Fibroblast of the aortic adventitia (primary cell): ENCODE measurements at regions not wholly inside any gene's neighbourhood (a gene's known extent, or its start where the extent isn't known, plus 50 kb on each side); places are given as distances from the start of the nearest gene placed in this dataset.
A peak's percentile ranks its signal among the peaks of the same experiment; 100 is the strongest.

ENCODE experiments used
- DNase-seq: peaks from one replicate; pipeline ENCODE4 v3.0.0-alpha.2; 2010; ENCODE audit warnings: low read depth
- H3K4me3 ChIP-seq: 2 replicates; pipeline ENCODE4 v1.5.1; 2011; ENCODE audit warnings: low read depth, mild to moderate bottlenecking, control low read depth, low read length, moderate library complexity
- CTCF ChIP-seq: IDR thresholded peaks from 2 replicates; pipeline ENCODE4 v1.5.1; 2011; ENCODE audit warnings: mild to moderate bottlenecking, low read length, control low read depth, inconsistent platforms; ENCODE audit not compliant: insufficient read depth

GRCh38 chrX:131789664-131790063 lies 233.4 kb upstream of the STK26 start:
- TF ChIP-seq CTCF = no peak
- DNase-seq = no peak

GRCh38 chrX:131791608-131792355 lies 231.3 kb upstream of the STK26 start:
- peak overlapping the region; percentile 60 for H3K4me3 ChIP-seq
- TF ChIP-seq CTCF = no peak
- peak; percentile 22 for DNase-seq

More at GRCh38 chrX:131789664-131790063, 233.4 kb upstream of the STK26 start:
- H3K4me3 ChIP-seq = no peak overlapping the region

- H3K4me3 ChIP-seq = peak overlapping the region; percentile 60
- peak; percentile 98 for DNase-seq
- TF ChIP-seq CTCF = peak; percentile 48
Measured at GRCh38 chrX:131792356-131792749, 230.7 kb upstream of the STK26 start.

GRCh38 chrX:131792789-131793462 lies 230.2 kb upstream of the STK26 start:
- TF ChIP-seq CTCF = peak; percentile 45
- peak overlapping the region; percentile 60 for H3K4me3 ChIP-seq
- DNase-seq = peak; percentile 98

- no peak for TF ChIP-seq CTCF
- no peak overlapping the region for H3K4me3 ChIP-seq
- DNase-seq = no peak
Measured at GRCh38 chrX:131795442-131796229, 227.5 kb upstream of the STK26 start.

- no peak overlapping the region for H3K4me3 ChIP-seq
- DNase-seq = no peak
- TF ChIP-seq CTCF = no peak
Measured at GRCh38 chrX:131801066-131801465, 222.0 kb upstream of the STK26 start.
